Ovary (tissue), 3 donors: ENCODE measurements at regions not wholly inside any gene's neighbourhood (a gene's known extent, or its start where the extent isn't known, plus 50 kb on each side); places are given as distances from the start of the nearest gene placed in this dataset.

Experiments
- EP300 ChIP-seq: sonication (generic); formaldehyde crosslinking; IDR thresholded peaks from one replicate; pipeline ENCODE4 v1.6.1; 2017; ENCODE audit warnings: antibody characterized with exemption
- POLR2A ChIP-seq: fragments of 450-650 bp; IDR thresholded peaks from one replicate; pipeline ENCODE4 v1.6.1; 2017; ENCODE audit warnings: antibody characterized with exemption, mild to moderate bottlenecking, moderate library complexity
- TF ChIP-seq, protein P1 (sequence below), 3 donors: fragments of 450-650 bp in 2 of 3; fragments of 200-600 bp in 1 of 3; IDR thresholded peaks; one replicate each; pipeline versions ENCODE4 v1.5.1 to v1.8.0; 2016 to 2022; ENCODE audit warnings: antibody characterized with exemption in 3 of 3, mild to moderate bottlenecking in 1 of 3
- donor health status: DM: no; HTN: no; CAD: no.

DNA sequence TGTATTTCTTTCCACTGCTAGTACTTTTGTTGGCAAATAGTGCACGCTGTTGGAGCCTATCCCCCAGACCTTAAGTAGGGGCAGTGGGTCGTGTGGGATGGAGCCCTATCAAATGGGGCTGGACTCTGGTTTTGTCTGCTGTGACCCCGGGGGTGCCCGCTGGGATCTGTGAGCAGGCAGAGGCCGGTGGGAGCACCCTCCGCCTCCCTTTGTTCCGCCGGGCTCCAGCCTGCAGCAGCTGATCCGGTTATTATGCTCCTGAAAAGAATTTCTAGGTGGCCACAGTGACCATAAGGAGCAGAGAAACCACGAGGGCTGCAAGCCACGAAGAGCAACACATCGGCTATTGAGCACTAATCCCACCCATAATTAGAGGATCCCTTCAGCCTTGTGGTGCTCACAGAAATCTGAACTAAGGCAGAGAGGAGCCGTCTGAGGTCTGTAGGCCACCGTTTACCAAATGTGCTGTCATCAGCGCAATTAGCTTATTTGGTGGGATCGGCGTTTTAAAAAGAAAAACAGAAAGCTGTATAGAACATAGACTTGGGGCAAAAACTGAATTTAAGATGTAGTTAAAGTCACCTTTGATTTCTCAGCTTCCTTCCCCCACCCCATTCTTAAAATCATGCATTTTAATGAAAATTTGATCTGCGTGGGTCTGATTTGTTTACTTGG is 598.3 kb upstream of the JAG1 start:
- TF ChIP-seq, protein P1, sequence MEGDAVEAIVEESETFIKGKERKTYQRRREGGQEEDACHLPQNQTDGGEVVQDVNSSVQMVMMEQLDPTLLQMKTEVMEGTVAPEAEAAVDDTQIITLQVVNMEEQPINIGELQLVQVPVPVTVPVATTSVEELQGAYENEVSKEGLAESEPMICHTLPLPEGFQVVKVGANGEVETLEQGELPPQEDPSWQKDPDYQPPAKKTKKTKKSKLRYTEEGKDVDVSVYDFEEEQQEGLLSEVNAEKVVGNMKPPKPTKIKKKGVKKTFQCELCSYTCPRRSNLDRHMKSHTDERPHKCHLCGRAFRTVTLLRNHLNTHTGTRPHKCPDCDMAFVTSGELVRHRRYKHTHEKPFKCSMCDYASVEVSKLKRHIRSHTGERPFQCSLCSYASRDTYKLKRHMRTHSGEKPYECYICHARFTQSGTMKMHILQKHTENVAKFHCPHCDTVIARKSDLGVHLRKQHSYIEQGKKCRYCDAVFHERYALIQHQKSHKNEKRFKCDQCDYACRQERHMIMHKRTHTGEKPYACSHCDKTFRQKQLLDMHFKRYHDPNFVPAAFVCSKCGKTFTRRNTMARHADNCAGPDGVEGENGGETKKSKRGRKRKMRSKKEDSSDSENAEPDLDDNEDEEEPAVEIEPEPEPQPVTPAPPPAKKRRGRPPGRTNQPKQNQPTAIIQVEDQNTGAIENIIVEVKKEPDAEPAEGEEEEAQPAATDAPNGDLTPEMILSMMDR (IDR thresholded peaks at IDR 0.05) = no peak
- TF ChIP-seq POLR2A (no peak), EP300 (no peak)
